Gastrocnemius medialis (tissue), 4 donors: ENCODE measurements at regions not wholly inside any gene's neighbourhood (a gene's known extent, or its start where the extent isn't known, plus 50 kb on each side); places are given as distances from the start of the nearest gene placed in this dataset.

Experiments
- ATAC-seq, 2 donors: fragments of 150-250 bp; one replicate each; pipeline ENCODE4 v1.9.1; 2016
- DNase-seq, 2 donors: peaks; one replicate each; pipeline ENCODE4 v3.0.0-alpha.2; 2019
- H3K27ac ChIP-seq, 4 donors: fragments of 200-600 bp; sonication (generic); 1 replicate in 1 of 4; 2 replicates in 3 of 4; pipeline ENCODE4 v1.5.1; 2016 to 2018; ENCODE audit warnings: mild to moderate bottlenecking in 2 of 4, moderate library complexity in 1 of 4
- H3K27me3 ChIP-seq, 3 donors: fragments of 200-600 bp; sonication (generic) in 2 of 3; 1 replicate in 1 of 3; 2 replicates in 2 of 3; pipeline versions ENCODE4 v1.5.1 to v1.6.0; 2016 to 2019; ENCODE audit warnings: mild to moderate bottlenecking in 1 of 3, moderate library complexity in 1 of 3
- H3K36me3 ChIP-seq, 2 donors: fragments of 200-600 bp; sonication (generic) in 1 of 2; one replicate each; pipeline ENCODE4 v1.5.1; 2017 to 2018
- H3K4me1 ChIP-seq, 2 donors: fragments of 200-600 bp; sonication (generic) in 1 of 2; one replicate each; pipeline ENCODE4 v1.5.1; 2016 to 2017; ENCODE audit warnings: mild to moderate bottlenecking in 2 of 2
- H3K4me3 ChIP-seq, 4 donors: fragments of 200-600 bp; sonication (generic) in 3 of 4; 1 replicate in 1 of 4; 2 replicates in 3 of 4; pipeline ENCODE4 v1.5.1; 2016 to 2019; ENCODE audit warnings: mild to moderate bottlenecking in 2 of 4
- H3K9me3 ChIP-seq, 3 donors: fragments of 200-600 bp; sonication (generic) in 2 of 3; 1 replicate in 1 of 3; 2 replicates in 2 of 3; pipeline ENCODE4 v1.5.1; 2016 to 2019
- POLR2A ChIP-seq, 2 donors: fragments of 450-650 bp; IDR thresholded peaks; one replicate each; pipeline ENCODE4 v1.6.1; 2017; ENCODE audit warnings: antibody characterized with exemption in 2 of 2, mild to moderate bottlenecking in 2 of 2, moderate library complexity in 2 of 2
- in situ Hi-C, 4 donors: fragments of 200-750 bp; cut with MboI; loops; one replicate each; pipeline versions ENCODE4 v1.15.0 to v1.8.0; 2017; ENCODE audit warnings: low sequenced_read_pairs in 4 of 4
- intact Hi-C: fragments of 100-400 bp; cut with DNase I; formaldehyde crosslinking; loops from one replicate; pipeline ENCODE4 v1.15.1; 2023; ENCODE audit warnings: low total_unique reads
- TF ChIP-seq, protein P1 (sequence below), 5 experiments: fragments of 450-650 bp in 3 of 5; fragments of 200-600 bp in 2 of 5; sonication (generic) in 2 of 5; IDR thresholded peaks in 4 of 5; conservative IDR thresholded peaks in 1 of 5; 1 replicate in 4 of 5; 2 replicates in 1 of 5; pipeline ENCODE4 v1.5.1; 2016 to 2019; ENCODE audit warnings: antibody characterized with exemption in 5 of 5, mild to moderate bottlenecking in 3 of 5, moderate library complexity in 3 of 5

DNA sequence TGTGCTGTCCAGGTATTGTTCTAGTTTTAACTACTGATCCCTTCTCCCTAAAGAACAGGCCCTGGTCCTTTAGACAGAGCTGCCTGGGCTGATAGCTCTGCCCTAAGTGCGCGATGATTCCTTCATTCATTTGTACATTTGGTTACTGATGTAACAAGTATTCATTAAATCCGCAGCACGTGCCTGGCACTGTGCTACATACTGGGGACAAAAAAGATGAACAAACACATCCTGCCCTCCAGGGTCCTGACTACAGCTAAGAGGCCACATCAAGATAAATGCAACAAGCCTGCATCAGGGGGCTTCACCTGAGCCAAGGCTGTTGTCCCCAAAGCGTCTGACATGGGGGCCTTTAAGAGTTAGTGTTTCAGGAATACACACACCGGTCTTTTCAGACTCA lies 99.0 kb upstream of the PODXL start:
- ATAC-seq (no peak), DNase-seq (no peak)
- intact Hi-C loops (no loop called here), in situ Hi-C loops (loop anchor here (5.0 to 25.0 kb wide), 5 partner anchors 111 to 793 kb away; no protein-coding TSS in a partner anchor)
- Histone ChIP-seq H3K27ac (no peak overlapping the region), H3K9me3 (no peaks in the 10 kb centered on the region), H3K4me3 (no peak overlapping the region), H3K4me1 (no peaks in the 10 kb centered on the region), H3K27me3 (no peaks in the 10 kb centered on the region), H3K36me3 (no peaks in the 10 kb centered on the region)
- TF ChIP-seq, protein P1, sequence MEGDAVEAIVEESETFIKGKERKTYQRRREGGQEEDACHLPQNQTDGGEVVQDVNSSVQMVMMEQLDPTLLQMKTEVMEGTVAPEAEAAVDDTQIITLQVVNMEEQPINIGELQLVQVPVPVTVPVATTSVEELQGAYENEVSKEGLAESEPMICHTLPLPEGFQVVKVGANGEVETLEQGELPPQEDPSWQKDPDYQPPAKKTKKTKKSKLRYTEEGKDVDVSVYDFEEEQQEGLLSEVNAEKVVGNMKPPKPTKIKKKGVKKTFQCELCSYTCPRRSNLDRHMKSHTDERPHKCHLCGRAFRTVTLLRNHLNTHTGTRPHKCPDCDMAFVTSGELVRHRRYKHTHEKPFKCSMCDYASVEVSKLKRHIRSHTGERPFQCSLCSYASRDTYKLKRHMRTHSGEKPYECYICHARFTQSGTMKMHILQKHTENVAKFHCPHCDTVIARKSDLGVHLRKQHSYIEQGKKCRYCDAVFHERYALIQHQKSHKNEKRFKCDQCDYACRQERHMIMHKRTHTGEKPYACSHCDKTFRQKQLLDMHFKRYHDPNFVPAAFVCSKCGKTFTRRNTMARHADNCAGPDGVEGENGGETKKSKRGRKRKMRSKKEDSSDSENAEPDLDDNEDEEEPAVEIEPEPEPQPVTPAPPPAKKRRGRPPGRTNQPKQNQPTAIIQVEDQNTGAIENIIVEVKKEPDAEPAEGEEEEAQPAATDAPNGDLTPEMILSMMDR (IDR thresholded peaks at IDR 0.05 in 4 of 5, conservative IDR thresholded peaks at IDR 0.05 in 1 of 5) = no peak
- TF ChIP-seq POLR2A (IDR thresholded peaks at IDR 0.05) = no peak

DNA sequence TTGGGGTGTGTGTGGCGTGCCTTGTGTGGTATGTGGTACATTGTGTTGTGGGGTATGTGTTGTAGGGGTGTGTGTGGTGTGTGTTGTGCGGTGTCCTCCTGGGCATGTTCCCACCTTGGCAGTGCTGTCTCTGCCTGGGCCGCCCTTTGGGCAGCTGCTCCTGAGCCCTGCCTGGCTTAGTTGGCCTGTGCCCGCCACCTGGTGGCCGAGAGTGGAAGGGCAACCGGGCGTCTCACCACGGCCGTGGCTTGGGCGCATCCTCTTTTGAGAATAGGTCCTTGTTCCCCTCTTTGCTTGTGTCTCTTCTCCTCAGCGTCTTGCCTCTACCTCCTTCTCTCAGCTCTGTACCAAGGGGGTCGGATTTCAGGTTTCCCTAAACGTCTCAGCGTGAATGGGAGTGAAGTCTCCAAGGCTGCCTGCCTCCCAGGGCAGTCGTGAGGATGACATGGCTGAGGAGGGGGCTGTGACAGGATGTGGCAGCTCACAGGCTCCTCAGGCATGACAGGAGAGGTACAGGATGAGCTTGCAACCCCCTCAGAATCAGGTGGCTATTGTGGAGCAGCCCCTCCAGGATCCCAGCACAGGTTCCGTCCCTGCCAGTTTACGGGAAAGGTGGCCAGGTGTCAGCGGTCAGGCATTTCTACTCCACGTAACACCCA lies 98.4 kb upstream of the PODXL start:
- Histone ChIP-seq H3K27ac (no peak overlapping the region), H3K4me3 (no peak overlapping the region), H3K4me1 (no peaks in the 10 kb centered on the region), H3K27me3 (no peaks in the 10 kb centered on the region), H3K9me3 (no peaks in the 10 kb centered on the region), H3K36me3 (no peaks in the 10 kb centered on the region)
- ATAC-seq (peak; percentile 75 to 92), DNase-seq (peak; percentile 61 to 78)
- in situ Hi-C loops (loop anchor here (5.0 to 25.0 kb wide), 5 partner anchors 110 to 792 kb away; no protein-coding TSS in a partner anchor), intact Hi-C loops (loop anchor here (1.0 kb wide), 2 partner anchors 98 to 146 kb away; partner anchors contain the start of gene PODXL)
- no peak for TF ChIP-seq POLR2A (IDR thresholded peaks at IDR 0.05)
- TF ChIP-seq, protein P1 (IDR thresholded peaks at IDR 0.05 in 4 of 5, conservative IDR thresholded peaks at IDR 0.05 in 1 of 5) = peak; percentile 84 to 94 (median 92)

DNA sequence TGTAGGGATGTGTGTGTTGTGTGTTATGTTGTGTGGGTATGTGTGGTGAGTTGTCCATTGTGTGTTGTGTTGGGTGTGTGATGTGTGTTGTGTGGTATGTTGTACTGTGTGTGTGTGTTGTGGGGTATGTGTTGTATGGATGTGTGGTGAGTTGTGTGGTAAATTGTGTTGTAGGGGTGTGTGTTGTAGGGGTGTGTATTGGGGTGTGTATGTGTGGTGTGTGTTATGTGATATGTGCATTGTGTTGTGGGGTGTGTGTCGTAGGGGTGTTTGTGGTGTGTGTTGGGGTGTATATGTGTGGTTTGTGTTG lies 97.8 kb upstream of the PODXL start:
- no peak for ATAC-seq
- in situ Hi-C loops = loop anchor here in 3 of 4 donors (10.0 to 25.0 kb wide), 3 partner anchors 109 to 792 kb away; no protein-coding TSS in a partner anchor
- TF ChIP-seq, protein P1 (IDR thresholded peaks at IDR 0.05 in 4 of 5, conservative IDR thresholded peaks at IDR 0.05 in 1 of 5) = no peak
- no peak for TF ChIP-seq POLR2A (IDR thresholded peaks at IDR 0.05)
- intact Hi-C loops = loop anchor here (1.0 kb wide), 2 partner anchors 98 to 146 kb away; partner anchors contain the start of gene PODXL
- H3K27me3 ChIP-seq = no peaks in the 10 kb centered on the region
- H3K4me3 ChIP-seq = no peak overlapping the region
- H3K27ac ChIP-seq = no peak overlapping the region
- H3K36me3 ChIP-seq = no peaks in the 10 kb centered on the region
- H3K4me1 ChIP-seq = no peaks in the 10 kb centered on the region
- H3K9me3 ChIP-seq = no peaks in the 10 kb centered on the region
- no peak for DNase-seq

DNA sequence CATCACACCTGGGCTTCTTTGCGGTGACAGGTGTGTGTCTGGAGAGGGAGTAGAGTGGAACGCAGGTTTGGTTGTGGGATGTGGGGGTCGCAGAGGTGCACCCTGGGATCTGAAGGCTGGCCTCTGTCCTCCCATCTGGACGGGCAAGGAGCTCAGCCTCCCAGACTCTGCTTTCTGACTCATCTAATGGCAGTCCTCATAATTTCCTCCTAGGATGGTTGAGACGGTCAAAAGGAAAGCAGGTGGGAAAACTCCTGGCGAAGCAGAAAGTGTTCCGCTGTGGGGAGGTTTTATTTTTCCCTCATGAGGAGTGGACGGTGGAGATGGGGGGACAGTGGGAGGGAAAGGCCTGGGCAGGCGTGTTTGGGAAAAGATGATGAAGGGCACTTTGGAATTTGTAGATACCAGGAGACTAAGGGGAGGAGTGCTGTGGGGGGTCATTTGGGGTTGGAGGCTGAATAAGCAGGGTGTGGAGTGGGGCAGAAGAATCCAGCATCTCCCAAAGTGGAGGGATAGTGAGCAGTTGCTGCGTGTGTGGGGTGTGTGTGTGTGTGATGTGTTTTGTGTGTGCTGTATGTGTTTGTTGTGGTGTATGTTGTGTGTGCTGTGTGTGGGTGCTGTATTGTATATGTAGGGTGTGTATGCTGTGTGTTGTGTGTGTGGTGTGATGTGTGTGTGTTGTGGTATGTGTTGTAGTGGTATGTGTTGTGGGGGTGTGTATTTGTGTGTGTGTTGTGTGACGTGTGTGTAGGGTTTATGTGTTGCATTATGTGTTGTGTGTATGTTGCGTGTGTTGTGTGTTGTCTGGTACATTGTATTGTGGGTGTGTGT lies 97.2 kb upstream of the PODXL start:
- Histone ChIP-seq H3K27ac (no peak overlapping the region), H3K27me3 (no peaks in the 10 kb centered on the region), H3K36me3 (no peaks in the 10 kb centered on the region), H3K9me3 (no peaks in the 10 kb centered on the region), H3K4me3 (no peak overlapping the region), H3K4me1 (no peaks in the 10 kb centered on the region)
- intact Hi-C loops (loop anchor here (1.0 kb wide), 2 partner anchors 97 to 145 kb away; partner anchors contain the start of gene PODXL), in situ Hi-C loops (loop anchor here in 3 of 4 donors (10.0 to 25.0 kb wide), 3 partner anchors 109 to 791 kb away; no protein-coding TSS in a partner anchor)
- no peak for DNase-seq
- no peak for TF ChIP-seq POLR2A (IDR thresholded peaks at IDR 0.05)
- TF ChIP-seq, protein P1 (IDR thresholded peaks at IDR 0.05 in 4 of 5, conservative IDR thresholded peaks at IDR 0.05 in 1 of 5) = no peak
- no peak for ATAC-seq
